IPS DF 4.7 (cell line): ENCODE measurements at regions not wholly inside any gene's neighbourhood (a gene's known extent, or its start where the extent isn't known, plus 50 kb on each side); places are given as distances from the start of the nearest gene placed in this dataset.
"Not testable (repeated sequence)": the region's sequence is repeated elsewhere in the genome, so short reads cannot be mapped to it uniquely, and the experiment has no call there.

Experiments used
- DNase-seq: peaks from one replicate; pipeline ENCODE4 v3.0.0-alpha.2; 2013; ENCODE audit warnings: low spot score; ENCODE audit errors: extremely low read depth

GRCh38 chr4:148955564-148956297 is 513.5 kb upstream of the NR3C2 start:
- DNase-seq: no peak

DNA sequence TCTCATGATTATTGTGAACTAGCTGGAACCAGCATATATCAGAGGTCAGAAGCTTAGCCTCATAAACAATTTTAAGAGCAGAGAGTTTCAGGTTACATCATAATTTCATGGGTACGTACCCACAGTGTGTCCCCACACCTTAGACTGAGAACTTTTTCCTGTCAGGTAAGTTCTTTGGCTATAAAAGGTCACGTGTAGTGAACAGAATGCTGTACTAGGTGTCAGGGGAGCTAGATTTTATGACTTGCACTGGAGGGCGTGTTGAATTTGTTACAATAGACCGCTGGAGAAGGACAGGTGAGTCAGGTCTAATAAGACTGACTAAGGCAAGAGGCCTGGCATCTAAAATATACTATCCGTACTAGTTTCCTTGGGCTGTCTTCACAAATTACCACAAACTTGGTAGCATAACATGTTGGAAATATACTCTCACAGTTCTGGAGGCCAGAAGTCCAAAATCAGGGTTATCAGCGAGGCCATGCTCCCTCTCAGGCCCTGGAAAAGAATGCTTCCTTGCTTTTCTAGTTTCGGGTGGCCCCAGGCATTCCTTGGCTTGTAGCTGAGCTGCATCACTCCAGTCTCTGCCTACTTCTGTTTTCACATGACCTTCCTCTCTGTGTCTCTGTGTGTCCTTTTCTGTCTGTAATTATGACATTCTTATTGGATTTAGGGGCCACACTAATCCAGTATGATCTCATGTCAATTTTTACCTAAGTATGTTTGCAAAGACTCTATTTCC is 512.0 kb upstream of the NR3C2 start:
- DNase-seq: no peak

GRCh38 chr4:148951346-148951745 is 509.1 kb upstream of the NR3C2 start:
- no peak for DNase-seq

DNA sequence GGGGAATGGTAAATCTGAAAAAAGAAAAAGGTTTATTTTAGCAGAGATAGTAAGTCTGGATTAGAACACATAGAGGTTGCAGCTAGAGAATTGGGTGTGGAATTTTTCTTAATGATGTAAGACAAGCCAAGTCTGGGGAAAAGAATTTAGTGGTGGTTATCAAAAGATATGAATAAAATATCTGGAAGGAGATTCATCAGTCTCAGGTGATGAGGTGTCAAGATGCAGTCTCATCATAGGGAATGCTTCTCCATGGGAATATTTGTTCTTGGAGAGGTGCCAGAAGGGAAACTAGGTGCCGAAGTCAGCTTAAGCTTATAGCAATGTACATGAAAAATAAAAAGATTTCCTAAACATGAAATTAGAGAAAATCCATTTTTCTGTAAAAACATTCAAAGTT is 504.1 kb upstream of the NR3C2 start:
- DNase-seq: no peak

DNA sequence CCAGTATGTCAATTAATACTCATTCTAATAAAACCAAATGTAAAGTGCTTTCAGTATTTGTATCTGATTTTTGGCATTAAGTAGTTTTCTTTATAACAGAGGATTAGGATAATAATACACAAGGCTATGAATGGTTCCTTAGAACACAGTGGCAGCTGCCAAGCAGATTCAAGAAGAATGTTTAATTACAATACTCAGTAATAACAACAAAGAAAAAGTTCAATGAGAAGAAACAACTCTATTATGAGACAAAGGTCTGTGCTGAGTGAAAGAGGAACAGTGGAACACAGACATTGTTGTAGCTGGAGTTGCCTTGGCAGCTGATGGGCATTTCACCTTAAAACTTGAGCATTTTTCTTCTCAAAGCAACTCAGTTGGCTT is 502.6 kb upstream of the NR3C2 start:
- DNase-seq: no peak

DNA sequence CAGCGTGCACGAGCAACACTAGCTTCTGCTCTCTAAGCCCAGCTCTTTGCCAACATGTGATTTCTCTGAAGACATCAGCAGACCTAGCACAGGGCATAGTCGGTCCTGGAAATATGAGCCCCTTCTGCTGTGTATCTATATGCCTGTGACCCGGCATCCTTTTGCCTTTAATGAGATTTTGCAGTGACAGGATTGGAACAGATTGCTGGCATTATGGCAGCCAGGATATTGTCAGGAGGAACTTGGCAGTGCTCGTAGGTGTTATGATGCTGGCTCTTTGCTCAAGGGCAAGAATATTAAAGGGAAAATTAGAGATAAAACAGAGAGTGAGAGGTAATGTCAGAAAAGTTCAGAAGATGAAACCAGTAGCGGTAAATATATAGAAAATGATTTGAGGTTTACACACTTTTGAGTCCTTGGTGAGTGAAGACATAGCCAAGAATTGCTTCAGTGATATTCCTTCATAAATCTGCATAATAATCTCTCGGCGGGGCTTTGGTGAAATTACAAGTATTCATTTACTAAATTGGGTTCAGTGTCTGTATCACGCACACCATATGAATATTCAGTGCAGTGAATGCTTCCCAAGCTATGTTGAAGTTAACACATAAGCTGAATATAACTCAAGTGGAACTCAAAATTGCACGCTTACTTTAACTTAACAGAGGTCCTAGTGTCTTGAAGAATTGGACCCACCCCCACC is 502.1 kb upstream of the NR3C2 start:
- no peak for DNase-seq

GRCh38 chr4:148934926-148935578 is 492.8 kb upstream of the NR3C2 start:
- DNase-seq: no peak

GRCh38 chr4:148926276-148927260 is 484.4 kb upstream of the NR3C2 start:
- no peak for DNase-seq

- DNase-seq: no peak
Measured at GRCh38 chr4:148923881-148924280, 481.7 kb upstream of the NR3C2 start.

- DNase-seq: no peak
Measured at GRCh38 chr4:148922497-148922896, 480.3 kb upstream of the NR3C2 start.

GRCh38 chr4:148914734-148915133 is 472.5 kb upstream of the NR3C2 start:
- DNase-seq: no peak

GRCh38 chr4:148914301-148914700 is 472.1 kb upstream of the NR3C2 start:
- no peak for DNase-seq

DNA sequence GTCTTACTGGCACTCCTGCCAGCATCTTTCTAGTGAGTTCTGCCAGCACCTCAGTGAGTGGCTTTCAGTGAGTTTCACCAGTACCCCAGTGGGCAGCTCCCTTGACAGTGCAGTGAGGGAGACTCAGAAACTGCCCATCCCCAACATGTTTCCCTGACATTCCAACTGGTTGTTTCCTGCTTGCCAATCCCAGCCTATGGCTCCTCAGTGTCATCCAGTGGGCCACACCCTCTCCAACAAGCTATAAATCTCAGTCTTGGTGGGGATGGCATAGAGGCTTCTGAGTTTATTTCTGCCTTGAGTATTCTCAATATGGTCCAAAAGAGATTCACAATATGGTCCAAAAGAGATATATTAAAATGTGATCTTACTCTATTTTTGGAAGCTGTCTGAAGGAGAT is 461.2 kb upstream of the NR3C2 start:
- no peak for DNase-seq

DNA sequence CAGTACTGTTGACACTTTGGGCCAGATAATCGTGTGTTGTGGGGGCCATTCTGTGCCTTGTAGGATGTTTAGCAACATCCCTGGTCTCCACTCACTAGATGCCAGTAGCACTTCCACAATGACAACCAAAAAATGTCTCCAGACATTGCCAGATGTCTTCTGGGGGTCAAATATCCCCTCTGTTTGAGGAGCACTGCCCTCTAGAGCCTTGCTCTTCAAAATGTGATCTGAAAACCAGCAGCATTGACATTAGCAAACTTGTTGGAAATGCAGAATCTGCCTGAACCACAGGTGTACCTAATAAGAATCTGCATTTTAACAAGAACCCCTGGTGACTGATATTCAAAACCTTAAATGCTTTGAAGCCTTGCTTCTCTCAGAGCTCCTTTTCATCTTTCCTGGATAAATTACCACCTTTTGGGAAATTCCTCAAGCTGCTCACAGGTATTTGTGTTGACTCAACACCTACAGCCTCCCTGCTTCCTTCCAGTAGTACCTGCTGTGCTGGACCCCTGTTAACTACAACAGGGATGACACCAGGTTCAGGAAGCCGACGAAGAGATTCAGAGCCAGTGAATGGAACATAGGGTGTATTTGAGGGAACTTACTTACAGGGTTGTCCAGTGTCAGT is 459.0 kb upstream of the NR3C2 start:
- DNase-seq: no peak

DNA sequence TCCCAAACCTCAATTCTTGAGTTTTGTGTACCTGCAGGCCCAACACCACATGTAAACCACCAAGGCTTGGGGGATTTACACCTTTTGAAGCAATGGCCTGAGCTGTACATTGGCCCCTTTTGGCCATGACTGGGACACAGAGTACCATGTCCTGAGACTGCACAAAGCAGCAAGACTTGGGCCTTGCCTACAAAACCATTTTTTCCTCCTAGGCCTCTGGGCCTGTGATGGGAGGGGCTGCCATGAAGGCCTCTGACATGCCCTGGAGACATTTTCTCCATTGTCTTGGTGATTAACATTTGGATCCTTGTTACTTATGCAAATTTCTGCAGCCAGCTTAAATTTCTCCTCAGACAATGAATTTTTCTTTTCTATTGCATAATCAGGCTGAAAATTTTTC is 455.9 kb upstream of the NR3C2 start:
- DNase-seq: not testable (repeated sequence)

- DNase-seq: no peak
Measured at GRCh38 chr4:148893095-148893494, 450.9 kb upstream of the NR3C2 start.

- no peak for DNase-seq
Measured at GRCh38 chr4:148883891-148884290, 441.7 kb upstream of the NR3C2 start.

GRCh38 chr4:148883435-148883834 is 441.2 kb upstream of the NR3C2 start:
- no peak for DNase-seq

GRCh38 chr4:148881860-148882643 is 439.8 kb upstream of the NR3C2 start:
- DNase-seq: peak; percentile 81
